ENCODE measurements at regions not wholly inside any gene's neighbourhood (a gene's known extent, or its start where the extent isn't known, plus 50 kb on each side); places are given as distances from the start of the nearest gene placed in this dataset.
"Not testable (repeated sequence)": the region's sequence is repeated elsewhere in the genome, so short reads cannot be mapped to it uniquely, and the experiment has no call there.

DNA sequence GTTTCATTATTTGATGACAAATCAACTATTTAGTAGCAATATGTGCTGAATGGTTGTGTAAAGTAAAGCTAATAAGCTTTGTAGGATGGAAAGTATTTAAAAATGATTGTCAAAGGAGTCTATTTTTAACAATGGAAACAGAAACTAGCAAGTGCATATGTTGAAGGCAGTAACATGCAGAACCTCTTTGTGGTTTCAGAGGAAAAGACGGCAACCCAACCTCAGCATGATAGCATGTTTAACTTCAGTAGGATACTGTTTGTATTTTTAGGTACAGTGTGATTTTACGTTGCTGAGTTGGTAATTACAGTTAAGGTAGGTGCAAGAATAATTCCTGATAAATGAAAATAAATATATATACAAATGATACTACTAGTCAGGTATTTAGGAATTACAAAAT is 545.4 kb downstream of the CDY1 start:
- not testable (repeated sequence) for H3K9me3 ChIP-seq (ENCODE audit: insufficient read depth, low read depth, low read length); H3K79me2 ChIP-seq (ENCODE audit: control insufficient read depth, insufficient read depth, low read length, poor library complexity); H3K27ac ChIP-seq (ENCODE audit: low read depth, low read length); H3K27me3 ChIP-seq (ENCODE audit: insufficient read depth, low read length); H4K12ac ChIP-seq (ENCODE audit: low read depth, low read length); H3K4ac ChIP-seq (ENCODE audit: low read depth, low read length); H3K9ac ChIP-seq (ENCODE audit: low read length); H2AK5ac ChIP-seq (ENCODE audit: low read length); DNase-seq; H2BK12ac ChIP-seq (ENCODE audit: low read length); H3K23ac ChIP-seq (ENCODE audit: low read length); H3K4me2 ChIP-seq (ENCODE audit: low read length); H2BK5ac ChIP-seq (ENCODE audit: low read depth, low read length, poor library complexity); H2AFZ ChIP-seq (ENCODE audit: insufficient read depth, low read length, poor library complexity); H3K18ac ChIP-seq (ENCODE audit: low read length); H3K36me3 ChIP-seq (ENCODE audit: control insufficient read depth in 1 of 2, insufficient read depth in 2 of 2, low read length in 2 of 2); H3K79me1 ChIP-seq (ENCODE audit: low read length); H2BK120ac ChIP-seq (ENCODE audit: insufficient read depth, low read length, poor library complexity); H3K4me3 ChIP-seq (ENCODE audit: low read depth, low read length); H3K14ac ChIP-seq (ENCODE audit: low read length); H3K4me1 ChIP-seq (ENCODE audit: control insufficient read depth in 1 of 2, insufficient read depth in 2 of 2, low read length in 2 of 2); H4K8ac ChIP-seq (ENCODE audit: low read depth, low read length); H4K91ac ChIP-seq (ENCODE audit: low read depth, low read length)
- no CpG with 5 or more reads among the region's 2 CpGs for WGBS (ENCODE audit: extremely low coverage, insufficient coverage, insufficient read length)

DNA sequence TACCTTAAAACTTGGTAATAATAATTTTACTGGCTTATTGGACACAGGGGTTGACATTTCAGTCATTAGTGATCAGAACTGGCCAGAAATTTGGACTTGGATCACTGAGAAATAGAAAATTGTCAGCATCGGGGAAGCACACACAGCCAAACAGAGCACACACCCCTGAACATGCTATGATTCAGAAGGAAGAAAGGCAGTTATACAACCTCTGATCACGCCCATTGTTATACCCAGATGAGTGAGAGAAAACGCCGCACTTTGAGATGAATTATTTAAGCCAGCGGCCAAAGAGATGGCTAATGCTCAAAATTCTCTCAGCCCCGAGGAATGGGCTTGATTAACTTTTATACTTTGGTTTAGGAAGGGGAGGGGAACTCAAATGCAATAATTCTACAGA is 557.4 kb downstream of the CDY1 start:
- H3K79me1 ChIP-seq (ENCODE audit: low read length); H3K9me3 ChIP-seq (ENCODE audit: insufficient read depth, low read depth, low read length); H4K91ac ChIP-seq (ENCODE audit: low read depth, low read length); H3K27ac ChIP-seq (ENCODE audit: low read depth, low read length); H3K4me2 ChIP-seq (ENCODE audit: low read length); H3K27me3 ChIP-seq (ENCODE audit: insufficient read depth, low read length); H4K12ac ChIP-seq (ENCODE audit: low read depth, low read length); H3K36me3 ChIP-seq (ENCODE audit: control insufficient read depth in 1 of 2, insufficient read depth in 2 of 2, low read length in 2 of 2); H3K4me3 ChIP-seq (ENCODE audit: low read depth, low read length); H2BK120ac ChIP-seq (ENCODE audit: insufficient read depth, low read length, poor library complexity); H3K23ac ChIP-seq (ENCODE audit: low read length); H2BK5ac ChIP-seq (ENCODE audit: low read depth, low read length, poor library complexity); H3K4me1 ChIP-seq (ENCODE audit: control insufficient read depth in 1 of 2, insufficient read depth in 2 of 2, low read length in 2 of 2); H3K14ac ChIP-seq (ENCODE audit: low read length); H2AK5ac ChIP-seq (ENCODE audit: low read length); H3K9ac ChIP-seq (ENCODE audit: low read length); H3K18ac ChIP-seq (ENCODE audit: low read length); H4K8ac ChIP-seq (ENCODE audit: low read depth, low read length); DNase-seq; H2BK12ac ChIP-seq (ENCODE audit: low read length); H3K79me2 ChIP-seq (ENCODE audit: control insufficient read depth, insufficient read depth, low read length, poor library complexity); H2AFZ ChIP-seq (ENCODE audit: insufficient read depth, low read length, poor library complexity); H3K4ac ChIP-seq (ENCODE audit: low read depth, low read length): not testable (repeated sequence)
- WGBS (ENCODE audit: extremely low coverage, insufficient coverage, insufficient read length) = no CpG with 5 or more reads among the region's 6 CpGs

DNA sequence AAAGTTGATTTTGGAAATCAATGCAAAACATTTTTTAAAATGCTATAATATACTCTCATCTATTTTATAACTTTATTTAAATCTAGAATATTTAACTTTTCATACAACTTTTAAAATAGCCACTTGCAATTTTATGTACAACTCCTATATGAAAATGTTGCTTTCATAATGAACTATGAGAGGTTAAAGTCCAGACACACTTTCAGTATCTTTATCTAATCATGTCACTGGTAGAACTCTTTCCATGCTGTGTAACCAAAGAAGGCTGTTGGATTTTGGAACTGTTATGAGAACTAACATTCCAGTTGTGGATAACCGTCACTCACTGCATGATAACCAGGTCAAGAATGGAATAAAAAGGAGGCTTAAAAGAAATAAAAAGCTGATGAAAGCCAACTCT is 603.1 kb downstream of the CDY1 start:
- not testable (repeated sequence) for H3K36me3 ChIP-seq (ENCODE audit: control insufficient read depth in 1 of 2, insufficient read depth in 2 of 2, low read length in 2 of 2); DNase-seq; H3K27me3 ChIP-seq (ENCODE audit: insufficient read depth, low read length); H2BK12ac ChIP-seq (ENCODE audit: low read length); H4K91ac ChIP-seq (ENCODE audit: low read depth, low read length); H3K14ac ChIP-seq (ENCODE audit: low read length); H2AK5ac ChIP-seq (ENCODE audit: low read length); H3K27ac ChIP-seq (ENCODE audit: low read depth, low read length); H3K79me1 ChIP-seq (ENCODE audit: low read length); H3K4me1 ChIP-seq (ENCODE audit: control insufficient read depth in 1 of 2, insufficient read depth in 2 of 2, low read length in 2 of 2); H3K4me3 ChIP-seq (ENCODE audit: low read depth, low read length); H3K23ac ChIP-seq (ENCODE audit: low read length); H2BK5ac ChIP-seq (ENCODE audit: low read depth, low read length, poor library complexity); H3K4ac ChIP-seq (ENCODE audit: low read depth, low read length); H3K9ac ChIP-seq (ENCODE audit: low read length); H4K8ac ChIP-seq (ENCODE audit: low read depth, low read length); H3K79me2 ChIP-seq (ENCODE audit: control insufficient read depth, insufficient read depth, low read length, poor library complexity); H3K4me2 ChIP-seq (ENCODE audit: low read length); H3K18ac ChIP-seq (ENCODE audit: low read length); H3K9me3 ChIP-seq (ENCODE audit: insufficient read depth, low read depth, low read length); H2AFZ ChIP-seq (ENCODE audit: insufficient read depth, low read length, poor library complexity); H2BK120ac ChIP-seq (ENCODE audit: insufficient read depth, low read length, poor library complexity); H4K12ac ChIP-seq (ENCODE audit: low read depth, low read length)
- no CpG with 5 or more reads among the region's 1 CpG for WGBS (ENCODE audit: extremely low coverage, insufficient coverage, insufficient read length)

DNA sequence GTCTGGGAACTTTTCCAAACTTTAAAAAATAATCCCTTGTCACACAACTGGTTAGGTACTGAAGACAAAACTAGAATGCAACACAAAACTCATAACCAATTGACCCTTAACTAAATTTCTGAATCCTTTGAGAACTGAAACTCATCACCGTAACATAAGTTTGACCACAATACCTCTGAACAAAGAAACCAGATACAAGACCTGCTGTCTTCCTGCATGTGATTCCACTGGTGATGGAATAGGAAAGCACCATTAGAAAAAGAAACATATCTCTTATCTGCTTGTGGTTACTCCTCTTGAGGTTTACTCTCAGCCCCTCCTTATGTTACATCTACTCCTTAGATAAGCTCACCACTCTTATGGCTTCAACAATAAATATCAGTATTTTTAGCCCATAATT is 603.6 kb downstream of the CDY1 start:
- H3K27ac ChIP-seq (ENCODE audit: low read depth, low read length); H2BK12ac ChIP-seq (ENCODE audit: low read length); H3K18ac ChIP-seq (ENCODE audit: low read length); H3K79me2 ChIP-seq (ENCODE audit: control insufficient read depth, insufficient read depth, low read length, poor library complexity); H3K4me1 ChIP-seq (ENCODE audit: control insufficient read depth in 1 of 2, insufficient read depth in 2 of 2, low read length in 2 of 2); H3K14ac ChIP-seq (ENCODE audit: low read length); H2BK5ac ChIP-seq (ENCODE audit: low read depth, low read length, poor library complexity); H3K9ac ChIP-seq (ENCODE audit: low read length); H3K4ac ChIP-seq (ENCODE audit: low read depth, low read length); H2BK120ac ChIP-seq (ENCODE audit: insufficient read depth, low read length, poor library complexity); DNase-seq; H4K91ac ChIP-seq (ENCODE audit: low read depth, low read length); H3K4me2 ChIP-seq (ENCODE audit: low read length); H3K9me3 ChIP-seq (ENCODE audit: insufficient read depth, low read depth, low read length); H4K12ac ChIP-seq (ENCODE audit: low read depth, low read length); H3K36me3 ChIP-seq (ENCODE audit: control insufficient read depth in 1 of 2, insufficient read depth in 2 of 2, low read length in 2 of 2); H4K8ac ChIP-seq (ENCODE audit: low read depth, low read length); H2AFZ ChIP-seq (ENCODE audit: insufficient read depth, low read length, poor library complexity); H3K4me3 ChIP-seq (ENCODE audit: low read depth, low read length); H3K23ac ChIP-seq (ENCODE audit: low read length); H3K79me1 ChIP-seq (ENCODE audit: low read length); H2AK5ac ChIP-seq (ENCODE audit: low read length); H3K27me3 ChIP-seq (ENCODE audit: insufficient read depth, low read length): not testable (repeated sequence)
- no CpG with 5 or more reads among the region's 1 CpG for WGBS (ENCODE audit: extremely low coverage, insufficient coverage, insufficient read length)

DNA sequence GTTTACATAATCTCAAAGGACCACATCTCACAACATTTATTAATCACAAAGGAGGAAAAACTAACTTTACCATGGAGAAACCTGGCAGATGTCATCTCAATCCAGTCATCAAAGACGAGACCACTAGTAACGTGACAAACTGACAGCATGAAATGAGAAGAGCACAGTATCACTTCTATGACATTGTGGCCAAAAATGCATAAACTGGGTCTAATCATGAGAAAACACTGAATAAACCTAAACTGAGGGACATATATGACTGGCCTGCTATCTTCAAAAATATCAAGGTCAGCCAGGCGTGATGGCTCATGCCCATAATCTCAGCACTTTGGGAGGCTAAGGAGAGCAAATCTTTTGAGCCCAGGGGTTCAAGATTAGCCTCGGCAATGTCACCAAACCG is 619.0 kb downstream of the CDY1 start:
- not testable (repeated sequence) for H4K8ac ChIP-seq (ENCODE audit: low read depth, low read length); H3K36me3 ChIP-seq (ENCODE audit: control insufficient read depth in 1 of 2, insufficient read depth in 2 of 2, low read length in 2 of 2)
- no CpG with 5 or more reads among the region's 5 CpGs for WGBS (ENCODE audit: extremely low coverage, insufficient coverage, insufficient read length)

More for the DNA sequence above, 619.0 kb downstream of the CDY1 start:
- H2AK5ac ChIP-seq (ENCODE audit: low read length); H3K4me3 ChIP-seq (ENCODE audit: low read depth, low read length); H3K23ac ChIP-seq (ENCODE audit: low read length); H2BK120ac ChIP-seq (ENCODE audit: insufficient read depth, low read length, poor library complexity); H3K14ac ChIP-seq (ENCODE audit: low read length); H3K9me3 ChIP-seq (ENCODE audit: insufficient read depth, low read depth, low read length); H4K12ac ChIP-seq (ENCODE audit: low read depth, low read length); H2BK5ac ChIP-seq (ENCODE audit: low read depth, low read length, poor library complexity); H3K4ac ChIP-seq (ENCODE audit: low read depth, low read length); H3K4me1 ChIP-seq (ENCODE audit: control insufficient read depth in 1 of 2, insufficient read depth in 2 of 2, low read length in 2 of 2); H3K9ac ChIP-seq (ENCODE audit: low read length); H4K91ac ChIP-seq (ENCODE audit: low read depth, low read length); H2BK12ac ChIP-seq (ENCODE audit: low read length); H3K27me3 ChIP-seq (ENCODE audit: insufficient read depth, low read length); H3K4me2 ChIP-seq (ENCODE audit: low read length); DNase-seq; H3K18ac ChIP-seq (ENCODE audit: low read length); H2AFZ ChIP-seq (ENCODE audit: insufficient read depth, low read length, poor library complexity); H3K79me2 ChIP-seq (ENCODE audit: control insufficient read depth, insufficient read depth, low read length, poor library complexity); H3K79me1 ChIP-seq (ENCODE audit: low read length); H3K27ac ChIP-seq (ENCODE audit: low read depth, low read length): not testable (repeated sequence)

Measured in trophoblast cell (in vitro differentiated cells and primary cell).